ENCODE measurements at regions not wholly inside any gene's neighbourhood (a gene's known extent, or its start where the extent isn't known, plus 50 kb on each side); places are given as distances from the start of the nearest gene placed in this dataset.

- no peak for DNase-seq
- ATAC-seq = no peak
- TF ChIP-seq CTCF (IDR thresholded peaks at IDR 0.05) (no peak), POLR2A (IDR thresholded peaks at IDR 0.05) (no peak)
- Histone ChIP-seq H3K9me3 (no peaks in the 10 kb centered on the region), H3K4me3 (no peak overlapping the region), H3K4me1 (no peaks in the 10 kb centered on the region), H3K36me3 (no peaks in the 10 kb centered on the region), H3K27ac (no peak overlapping the region), H3K27me3 (no peaks in the 10 kb centered on the region)
- intact Hi-C loops (cut with DNase I) = no loop called here
- WGBS, 4 donors = 78 to 87% (median 82%) methylated on average over 4 of the region's 4 CpGs
These were observed 230.9 kb upstream of the NOVA1 start for GRCh38 chr14:26828741-26829140.

- intact Hi-C loops (cut with DNase I) = no loop called here
- Histone ChIP-seq H3K4me3 (no peak overlapping the region), H3K4me1 (no peaks in the 10 kb centered on the region), H3K36me3 (no peaks in the 10 kb centered on the region), H3K27me3 (no peaks in the 10 kb centered on the region), H3K27ac (no peak overlapping the region), H3K9me3 (no peaks in the 10 kb centered on the region)
- ATAC-seq (no peak), DNase-seq (no peak)
- TF ChIP-seq CTCF (IDR thresholded peaks at IDR 0.05) (no peak), POLR2A (IDR thresholded peaks at IDR 0.05) (no peak)
These were observed 235.9 kb upstream of the NOVA1 start for GRCh38 chr14:26833621-26834176.

- ATAC-seq (no peak), DNase-seq (no peak)
- TF ChIP-seq POLR2A (IDR thresholded peaks at IDR 0.05) (no peak), CTCF (IDR thresholded peaks at IDR 0.05) (no peak)
- Histone ChIP-seq H3K36me3 (no peaks in the 10 kb centered on the region), H3K27me3 (no peaks in the 10 kb centered on the region), H3K9me3 (no peaks in the 10 kb centered on the region), H3K4me3 (no peak overlapping the region), H3K4me1 (peaks cover 0 to 4% (median 0%) of the 10 kb centered on the region in 12 donors), H3K27ac (no peak overlapping the region)
- WGBS, 4 donors = 50 to 57% (median 55%) methylated on average over 4 of the region's 4 CpGs
- intact Hi-C loops (cut with DNase I) = no loop called here
These were observed 238.2 kb upstream of the NOVA1 start for GRCh38 chr14:26835979-26836570.

GRCh38 chr14:26839481-26839880, 241.6 kb upstream of the NOVA1 start:
- no peak for TF ChIP-seq CTCF (IDR thresholded peaks at IDR 0.05)
- no peak for TF ChIP-seq POLR2A (IDR thresholded peaks at IDR 0.05)
- DNase-seq (no peak), ATAC-seq (no peak)
- Histone ChIP-seq H3K4me3 (no peak overlapping the region), H3K27me3 (no peaks in the 10 kb centered on the region), H3K9me3 (no peaks in the 10 kb centered on the region), H3K36me3 (no peaks in the 10 kb centered on the region), H3K27ac (no peak overlapping the region), H3K4me1 (peaks cover 0 to 20% (median 0%) of the 10 kb centered on the region in 12 donors)
- intact Hi-C loops (cut with DNase I) = no loop called here
- WGBS, 4 donors = 64 to 73% (median 68%) methylated on average over 1 of the region's 1 CpG

Data from heart left ventricle (tissue), 16 donors.